ENCODE measurements at regions not wholly inside any gene's neighbourhood (a gene's known extent, or its start where the extent isn't known, plus 50 kb on each side); places are given as distances from the start of the nearest gene placed in this dataset.

DNA sequence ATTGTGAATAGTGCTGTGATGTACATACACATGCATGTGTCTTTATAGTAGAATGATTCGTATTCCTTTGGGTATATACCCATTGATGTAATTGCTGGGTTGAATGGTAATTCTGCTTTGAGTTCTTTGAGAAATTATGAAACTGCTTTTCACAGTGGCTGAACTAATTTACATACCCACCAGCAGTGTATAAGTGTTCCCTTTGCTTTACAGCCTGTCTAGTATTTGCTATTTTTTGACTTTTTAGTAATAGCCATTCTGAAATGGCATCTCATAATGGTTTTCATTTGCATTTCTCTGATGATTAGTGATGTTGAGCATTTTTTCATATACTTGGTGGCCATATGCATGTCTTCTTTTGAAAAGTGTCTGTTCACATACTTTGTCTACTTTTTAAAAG is 54.5 kb upstream of the FAM78B start:
- H3K27me3 ChIP-seq (replicated peaks; ENCODE audit: control insufficient read depth, insufficient read depth, low read length, poor library complexity, severe bottlenecking): no peaks in the 10 kb centered on the region
- no peaks in the 10 kb centered on the region for H3K4me1 ChIP-seq (ENCODE audit: control insufficient read depth, insufficient read depth, low read length, poor library complexity, severe bottlenecking)
- no peaks in the 10 kb centered on the region for H3K36me3 ChIP-seq (ENCODE audit: control insufficient read depth, insufficient read depth, low read length)
- H3K9me3 ChIP-seq (ENCODE audit: control insufficient read depth, low read length): peaks cover 4% of the 10 kb centered on the region
- no peak for DNase-seq
- no peak overlapping the region for H3K27ac ChIP-seq (ENCODE audit: insufficient read depth, low read length, poor library complexity, severe bottlenecking)
- no peak overlapping the region for H3K4me3 ChIP-seq (ENCODE audit: insufficient read depth, low read depth, low read length, poor library complexity, severe bottlenecking)

DNA sequence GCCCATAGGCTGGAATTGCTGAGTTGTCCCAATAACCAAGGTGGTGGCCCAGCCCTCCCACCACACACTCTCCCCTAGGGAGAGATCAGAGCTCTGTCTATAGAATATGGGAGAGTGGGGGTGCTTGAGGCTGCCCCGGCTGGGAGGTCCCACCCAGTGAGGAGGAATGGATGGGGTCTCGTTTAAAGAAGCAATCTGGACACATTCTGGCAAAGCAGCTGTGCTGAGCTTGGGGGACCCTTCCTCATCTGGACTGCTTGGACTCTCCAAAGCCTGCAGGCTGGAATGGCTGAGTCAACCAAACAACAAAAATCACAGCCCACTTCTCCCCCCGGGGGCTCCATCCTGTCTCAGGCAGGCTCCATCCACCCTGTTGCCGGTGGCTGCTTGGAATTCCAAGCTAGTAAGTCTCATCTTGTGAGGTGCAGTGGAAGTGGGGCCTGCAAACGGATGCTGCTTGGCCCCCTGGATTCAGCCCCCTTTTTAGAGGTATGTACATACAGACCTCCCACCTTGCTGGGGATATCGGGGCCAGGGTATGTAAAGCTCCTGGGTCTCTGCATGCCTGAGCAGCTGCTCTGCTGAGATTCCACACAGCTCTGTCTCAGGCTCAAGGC is 67.1 kb upstream of the FAM78B start:
- no peak for DNase-seq
- Histone ChIP-seq H3K36me3 (ENCODE audit: control insufficient read depth, insufficient read depth, low read length) (no peaks in the 10 kb centered on the region), H3K9me3 (ENCODE audit: control insufficient read depth, low read length) (no peaks in the 10 kb centered on the region), H3K4me1 (ENCODE audit: control insufficient read depth, insufficient read depth, low read length, poor library complexity, severe bottlenecking) (no peaks in the 10 kb centered on the region), H3K27me3 (replicated peaks; ENCODE audit: control insufficient read depth, insufficient read depth, low read length, poor library complexity, severe bottlenecking) (no peaks in the 10 kb centered on the region), H3K27ac (ENCODE audit: insufficient read depth, low read length, poor library complexity, severe bottlenecking) (no peak overlapping the region), H3K4me3 (ENCODE audit: insufficient read depth, low read depth, low read length, poor library complexity, severe bottlenecking) (no peak overlapping the region)

DNA sequence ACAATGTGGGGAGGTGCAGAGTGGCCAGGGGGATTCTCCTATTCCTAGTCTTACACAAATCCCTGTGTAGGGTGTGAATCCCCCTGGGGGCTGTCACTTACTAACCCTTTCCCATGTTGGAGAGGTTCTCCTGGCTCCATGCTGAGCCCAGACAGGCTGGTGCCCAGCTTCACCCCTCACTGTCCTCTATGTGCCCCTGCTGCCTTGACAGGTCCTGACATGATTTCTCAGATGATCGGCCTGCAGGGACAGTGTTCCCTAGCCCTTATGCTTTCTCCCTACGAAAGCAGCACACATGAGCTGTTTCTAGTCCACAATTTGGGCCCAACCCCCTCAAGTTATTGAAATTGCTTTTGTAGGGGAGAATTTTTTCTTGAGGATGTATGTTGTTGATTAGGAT is 68.9 kb upstream of the FAM78B start:
- Histone ChIP-seq H3K27ac (ENCODE audit: insufficient read depth, low read length, poor library complexity, severe bottlenecking) (no peak overlapping the region), H3K4me3 (ENCODE audit: insufficient read depth, low read depth, low read length, poor library complexity, severe bottlenecking) (no peak overlapping the region), H3K4me1 (ENCODE audit: control insufficient read depth, insufficient read depth, low read length, poor library complexity, severe bottlenecking) (no peaks in the 10 kb centered on the region), H3K9me3 (ENCODE audit: control insufficient read depth, low read length) (no peaks in the 10 kb centered on the region), H3K36me3 (ENCODE audit: control insufficient read depth, insufficient read depth, low read length) (no peaks in the 10 kb centered on the region), H3K27me3 (replicated peaks; ENCODE audit: control insufficient read depth, insufficient read depth, low read length, poor library complexity, severe bottlenecking) (no peaks in the 10 kb centered on the region)
- DNase-seq: no peak

DNA sequence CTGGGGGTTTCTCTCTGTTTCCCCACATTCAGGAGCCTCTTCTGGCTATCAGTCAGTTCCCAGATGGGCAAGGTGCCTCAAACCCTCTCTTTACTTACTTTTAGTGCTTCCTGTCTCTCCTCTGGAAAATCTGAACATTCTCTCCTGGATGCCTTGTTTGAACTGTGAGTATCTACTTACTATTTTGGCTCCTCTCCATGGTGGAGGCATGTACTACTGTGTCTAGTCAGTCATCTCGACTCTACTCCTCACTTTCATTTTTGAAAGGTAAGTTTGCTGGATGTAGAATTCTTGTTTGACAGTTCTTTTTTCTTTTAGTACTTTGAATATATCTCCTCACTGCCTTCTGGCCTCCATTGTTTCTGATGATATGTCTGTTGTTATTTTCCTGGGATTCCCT is 70.9 kb upstream of the FAM78B start:
- no peak for DNase-seq
- Histone ChIP-seq H3K36me3 (ENCODE audit: control insufficient read depth, insufficient read depth, low read length) (no peaks in the 10 kb centered on the region), H3K4me3 (ENCODE audit: insufficient read depth, low read depth, low read length, poor library complexity, severe bottlenecking) (no peak overlapping the region), H3K27ac (ENCODE audit: insufficient read depth, low read length, poor library complexity, severe bottlenecking) (no peak overlapping the region), H3K27me3 (replicated peaks; ENCODE audit: control insufficient read depth, insufficient read depth, low read length, poor library complexity, severe bottlenecking) (no peaks in the 10 kb centered on the region), H3K4me1 (ENCODE audit: control insufficient read depth, insufficient read depth, low read length, poor library complexity, severe bottlenecking) (no peaks in the 10 kb centered on the region), H3K9me3 (ENCODE audit: control insufficient read depth, low read length) (no peaks in the 10 kb centered on the region)

DNA sequence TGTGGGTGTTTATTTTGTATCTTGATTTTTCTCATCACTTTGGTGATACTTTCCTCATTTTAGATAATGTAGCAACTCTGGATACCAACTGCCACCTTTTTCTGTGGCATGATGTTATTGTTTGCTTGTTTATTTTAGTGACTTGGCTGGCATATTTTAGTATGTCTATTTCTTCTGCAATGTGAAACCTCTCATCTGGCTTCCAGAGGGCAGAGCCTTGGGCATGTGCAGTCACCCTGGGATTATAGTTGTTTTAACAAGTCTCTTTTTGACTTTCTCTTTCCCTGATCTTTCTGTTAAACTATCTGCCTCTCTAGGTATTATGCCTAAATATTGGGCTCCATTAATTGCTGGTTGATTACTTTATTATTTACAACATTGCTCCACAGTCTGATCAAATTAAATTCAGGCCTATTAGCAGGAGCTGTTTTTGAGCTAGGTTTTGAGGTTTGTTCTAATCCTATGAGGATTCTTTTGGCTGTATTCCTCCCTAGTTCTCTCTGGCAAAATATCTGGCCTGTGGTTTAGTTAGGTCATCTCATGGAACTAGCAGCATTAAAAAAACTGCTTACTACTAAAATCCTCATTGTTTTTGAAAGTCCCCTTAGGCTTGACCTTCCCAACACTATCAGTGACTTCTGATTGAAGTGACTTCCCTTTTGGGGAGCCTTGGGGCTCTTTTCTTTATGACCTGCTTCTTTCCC is 86.4 kb upstream of the FAM78B start:
- no peak overlapping the region for H3K4me3 ChIP-seq (ENCODE audit: insufficient read depth, low read depth, low read length, poor library complexity, severe bottlenecking)
- H3K27me3 ChIP-seq (replicated peaks; ENCODE audit: control insufficient read depth, insufficient read depth, low read length, poor library complexity, severe bottlenecking): no peaks in the 10 kb centered on the region
- no peaks in the 10 kb centered on the region for H3K4me1 ChIP-seq (ENCODE audit: control insufficient read depth, insufficient read depth, low read length, poor library complexity, severe bottlenecking)
- H3K9me3 ChIP-seq (ENCODE audit: control insufficient read depth, low read length): no peaks in the 10 kb centered on the region
- no peak for DNase-seq
- H3K27ac ChIP-seq (ENCODE audit: insufficient read depth, low read length, poor library complexity, severe bottlenecking): no peak overlapping the region
- H3K36me3 ChIP-seq (ENCODE audit: control insufficient read depth, insufficient read depth, low read length): no peaks in the 10 kb centered on the region

DNA sequence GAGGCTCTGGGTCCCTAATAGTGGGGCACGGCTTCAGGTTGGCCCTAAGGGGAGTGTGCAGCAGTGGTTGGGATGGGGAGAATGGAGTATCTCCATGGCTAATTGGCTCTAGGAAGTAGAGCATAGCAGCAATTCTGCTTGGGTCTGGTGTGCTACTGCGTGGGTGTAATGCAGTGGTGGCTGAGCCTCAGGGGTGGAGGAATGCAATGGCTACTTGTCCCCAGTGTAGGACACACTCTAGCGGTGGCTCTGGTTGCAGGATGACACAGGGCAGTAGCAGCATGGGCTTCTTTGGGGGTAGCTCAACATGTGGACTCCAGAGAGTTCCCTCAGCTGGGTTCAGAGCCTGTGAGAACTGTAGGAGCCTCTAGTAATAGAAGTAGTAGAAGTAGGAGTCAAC is 91.2 kb upstream of the FAM78B start:
- H3K27me3 ChIP-seq (replicated peaks; ENCODE audit: control insufficient read depth, insufficient read depth, low read length, poor library complexity, severe bottlenecking): no peaks in the 10 kb centered on the region
- no peaks in the 10 kb centered on the region for H3K4me1 ChIP-seq (ENCODE audit: control insufficient read depth, insufficient read depth, low read length, poor library complexity, severe bottlenecking)
- H3K4me3 ChIP-seq (ENCODE audit: insufficient read depth, low read depth, low read length, poor library complexity, severe bottlenecking): no peak overlapping the region
- no peaks in the 10 kb centered on the region for H3K36me3 ChIP-seq (ENCODE audit: control insufficient read depth, insufficient read depth, low read length)
- H3K27ac ChIP-seq (ENCODE audit: insufficient read depth, low read length, poor library complexity, severe bottlenecking): no peak overlapping the region
- DNase-seq: no peak
- no peaks in the 10 kb centered on the region for H3K9me3 ChIP-seq (ENCODE audit: control insufficient read depth, low read length)

DNA sequence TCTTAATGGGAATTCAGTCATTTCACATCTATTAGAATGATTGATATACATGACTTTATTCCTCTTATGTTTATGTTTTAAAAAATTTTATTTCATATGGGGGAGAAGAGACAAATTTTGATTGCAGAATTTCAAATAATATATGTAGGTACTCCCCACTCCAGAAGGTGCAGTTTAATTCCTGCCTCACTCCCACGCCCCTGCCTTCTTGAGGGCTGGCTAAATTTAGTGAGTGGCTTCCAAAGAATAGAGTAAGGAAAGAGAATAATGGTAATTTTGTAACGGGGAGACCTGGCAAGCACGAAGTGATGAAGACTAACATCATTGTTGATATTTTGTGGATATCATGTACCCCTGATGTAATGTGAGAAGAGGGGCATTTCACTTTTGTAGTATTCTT is 94.7 kb upstream of the FAM78B start:
- Histone ChIP-seq H3K4me1 (ENCODE audit: control insufficient read depth, insufficient read depth, low read length, poor library complexity, severe bottlenecking) (no peaks in the 10 kb centered on the region), H3K27me3 (replicated peaks; ENCODE audit: control insufficient read depth, insufficient read depth, low read length, poor library complexity, severe bottlenecking) (no peaks in the 10 kb centered on the region), H3K36me3 (ENCODE audit: control insufficient read depth, insufficient read depth, low read length) (no peaks in the 10 kb centered on the region), H3K9me3 (ENCODE audit: control insufficient read depth, low read length) (no peaks in the 10 kb centered on the region), H3K27ac (ENCODE audit: insufficient read depth, low read length, poor library complexity, severe bottlenecking) (no peak overlapping the region), H3K4me3 (ENCODE audit: insufficient read depth, low read depth, low read length, poor library complexity, severe bottlenecking) (no peak overlapping the region)
- DNase-seq: no peak

DNA sequence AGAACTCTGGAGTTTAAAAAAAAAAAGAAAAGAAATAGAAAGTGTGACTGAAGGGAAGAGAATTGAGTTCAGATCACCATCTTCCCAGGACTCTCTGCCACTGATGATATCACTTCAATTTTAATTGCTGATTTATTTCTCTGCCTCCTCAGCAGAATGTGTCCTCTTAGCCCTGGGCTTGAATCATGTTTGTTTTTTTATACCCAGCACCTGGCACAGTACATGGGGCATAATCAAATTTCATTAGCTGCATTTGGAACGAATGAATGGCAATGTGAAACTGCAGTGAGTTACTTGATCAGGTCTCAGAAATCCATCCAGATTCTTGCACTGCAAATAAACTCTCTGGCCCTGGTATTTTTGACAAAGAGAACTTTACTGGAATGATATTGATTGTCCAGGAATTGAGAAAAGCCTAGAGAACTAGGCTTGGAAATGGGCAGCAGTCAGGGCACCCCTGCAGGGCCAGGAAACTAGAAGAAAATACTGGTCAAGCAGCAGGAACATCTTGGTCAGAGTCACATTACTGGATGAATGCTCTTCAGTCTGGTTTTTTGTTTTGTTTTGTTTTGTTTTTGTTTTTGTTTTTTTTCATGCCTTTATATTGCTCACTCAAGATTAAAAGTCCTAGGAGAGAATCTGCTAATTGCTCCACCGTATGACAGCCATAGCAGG is 103.8 kb upstream of the FAM78B start:
- H3K27ac ChIP-seq (ENCODE audit: insufficient read depth, low read length, poor library complexity, severe bottlenecking): no peak overlapping the region
- DNase-seq: no peak
- H3K4me3 ChIP-seq (ENCODE audit: insufficient read depth, low read depth, low read length, poor library complexity, severe bottlenecking): no peak overlapping the region
- no peaks in the 10 kb centered on the region for H3K4me1 ChIP-seq (ENCODE audit: control insufficient read depth, insufficient read depth, low read length, poor library complexity, severe bottlenecking)
- no peaks in the 10 kb centered on the region for H3K27me3 ChIP-seq (replicated peaks; ENCODE audit: control insufficient read depth, insufficient read depth, low read length, poor library complexity, severe bottlenecking)
- no peaks in the 10 kb centered on the region for H3K9me3 ChIP-seq (ENCODE audit: control insufficient read depth, low read length)
- H3K36me3 ChIP-seq (ENCODE audit: control insufficient read depth, insufficient read depth, low read length): no peaks in the 10 kb centered on the region

DNA sequence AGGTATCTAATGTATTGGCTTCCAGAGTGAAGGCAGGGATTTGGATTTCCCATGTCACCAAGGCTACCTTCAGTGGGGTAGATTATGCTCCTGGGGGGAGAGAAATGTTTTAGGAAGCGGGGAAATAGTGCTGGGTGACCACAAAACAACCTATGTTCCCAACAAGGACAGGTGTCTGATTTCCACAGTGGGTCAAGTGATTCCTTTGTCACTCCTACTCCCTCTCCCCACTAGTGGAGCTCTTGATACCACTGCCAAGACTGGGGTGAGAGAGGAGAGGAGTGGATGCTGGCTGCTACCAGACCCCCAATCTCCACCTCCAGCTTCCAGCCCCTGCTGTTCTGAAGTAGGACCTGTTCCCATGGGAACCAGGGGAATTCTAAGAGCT is 104.3 kb upstream of the FAM78B start:
- H3K27me3 ChIP-seq (replicated peaks; ENCODE audit: control insufficient read depth, insufficient read depth, low read length, poor library complexity, severe bottlenecking): no peaks in the 10 kb centered on the region
- no peak overlapping the region for H3K4me3 ChIP-seq (ENCODE audit: insufficient read depth, low read depth, low read length, poor library complexity, severe bottlenecking)
- no peaks in the 10 kb centered on the region for H3K36me3 ChIP-seq (ENCODE audit: control insufficient read depth, insufficient read depth, low read length)
- DNase-seq: no peak
- H3K9me3 ChIP-seq (ENCODE audit: control insufficient read depth, low read length): no peaks in the 10 kb centered on the region
- no peaks in the 10 kb centered on the region for H3K4me1 ChIP-seq (ENCODE audit: control insufficient read depth, insufficient read depth, low read length, poor library complexity, severe bottlenecking)
- no peak overlapping the region for H3K27ac ChIP-seq (ENCODE audit: insufficient read depth, low read length, poor library complexity, severe bottlenecking)

DNA sequence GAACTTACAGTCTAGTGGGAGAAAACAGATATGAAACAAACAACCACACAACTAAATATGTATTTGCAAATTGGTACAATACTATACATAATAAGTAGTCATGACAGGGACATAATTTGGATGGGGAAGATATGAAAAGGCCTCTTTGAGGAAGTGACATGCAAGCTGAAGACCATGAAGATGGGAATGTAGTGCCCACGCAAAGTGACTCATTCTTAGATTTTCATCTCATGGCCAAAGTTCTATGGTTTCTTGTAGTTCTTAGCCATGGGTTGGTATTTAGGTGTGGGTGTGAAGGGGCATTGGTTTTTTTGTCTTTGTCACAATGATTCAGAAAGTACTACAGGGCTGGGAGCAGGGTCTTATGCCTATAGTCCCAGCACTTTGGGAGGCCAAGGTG is 105.4 kb upstream of the FAM78B start:
- no peak overlapping the region for H3K4me3 ChIP-seq (ENCODE audit: insufficient read depth, low read depth, low read length, poor library complexity, severe bottlenecking)
- H3K9me3 ChIP-seq (ENCODE audit: control insufficient read depth, low read length): no peaks in the 10 kb centered on the region
- no peak for DNase-seq
- H3K36me3 ChIP-seq (ENCODE audit: control insufficient read depth, insufficient read depth, low read length): no peaks in the 10 kb centered on the region
- H3K4me1 ChIP-seq (ENCODE audit: control insufficient read depth, insufficient read depth, low read length, poor library complexity, severe bottlenecking): no peaks in the 10 kb centered on the region
- no peak overlapping the region for H3K27ac ChIP-seq (ENCODE audit: insufficient read depth, low read length, poor library complexity, severe bottlenecking)
- no peaks in the 10 kb centered on the region for H3K27me3 ChIP-seq (replicated peaks; ENCODE audit: control insufficient read depth, insufficient read depth, low read length, poor library complexity, severe bottlenecking)
